Thyroid gland (tissue), 4 donors: ENCODE measurements at regions not wholly inside any gene's neighbourhood (a gene's known extent, or its start where the extent isn't known, plus 50 kb on each side); places are given as distances from the start of the nearest gene placed in this dataset.

Experiments used
- POLR2A ChIP-seq, 2 donors: fragments of 450-650 bp; IDR thresholded peaks; one replicate each; pipeline ENCODE4 v1.6.1; 2017; ENCODE audit warnings: antibody characterized with exemption in 2 of 2, mild to moderate bottlenecking in 2 of 2, moderate library complexity in 1 of 2
- TF ChIP-seq, protein P1 (sequence below), 6 experiments: fragments of 200-600 bp in 3 of 6; fragments of 450-650 bp in 3 of 6; sonication (generic) in 3 of 6; IDR thresholded peaks; one replicate each; pipeline ENCODE4 v1.5.1; 2016 to 2019; ENCODE audit warnings: antibody characterized with exemption in 6 of 6, mild to moderate bottlenecking in 2 of 6, inconsistent platforms in 1 of 6, moderate library complexity in 1 of 6

GRCh38 chr20:50455656-50456451, 54.3 kb upstream of the PTPN1 start:
- TF ChIP-seq, protein P1, sequence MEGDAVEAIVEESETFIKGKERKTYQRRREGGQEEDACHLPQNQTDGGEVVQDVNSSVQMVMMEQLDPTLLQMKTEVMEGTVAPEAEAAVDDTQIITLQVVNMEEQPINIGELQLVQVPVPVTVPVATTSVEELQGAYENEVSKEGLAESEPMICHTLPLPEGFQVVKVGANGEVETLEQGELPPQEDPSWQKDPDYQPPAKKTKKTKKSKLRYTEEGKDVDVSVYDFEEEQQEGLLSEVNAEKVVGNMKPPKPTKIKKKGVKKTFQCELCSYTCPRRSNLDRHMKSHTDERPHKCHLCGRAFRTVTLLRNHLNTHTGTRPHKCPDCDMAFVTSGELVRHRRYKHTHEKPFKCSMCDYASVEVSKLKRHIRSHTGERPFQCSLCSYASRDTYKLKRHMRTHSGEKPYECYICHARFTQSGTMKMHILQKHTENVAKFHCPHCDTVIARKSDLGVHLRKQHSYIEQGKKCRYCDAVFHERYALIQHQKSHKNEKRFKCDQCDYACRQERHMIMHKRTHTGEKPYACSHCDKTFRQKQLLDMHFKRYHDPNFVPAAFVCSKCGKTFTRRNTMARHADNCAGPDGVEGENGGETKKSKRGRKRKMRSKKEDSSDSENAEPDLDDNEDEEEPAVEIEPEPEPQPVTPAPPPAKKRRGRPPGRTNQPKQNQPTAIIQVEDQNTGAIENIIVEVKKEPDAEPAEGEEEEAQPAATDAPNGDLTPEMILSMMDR (IDR thresholded peaks at IDR 0.05): no peak
- no peak for TF ChIP-seq POLR2A (IDR thresholded peaks at IDR 0.05)
